Esophagus muscularis mucosa (tissue), 4 donors: ENCODE measurements at regions not wholly inside any gene's neighbourhood (a gene's known extent, or its start where the extent isn't known, plus 50 kb on each side); places are given as distances from the start of the nearest gene placed in this dataset.
A peak's percentile ranks its signal among the peaks of the same experiment; 100 is the strongest.
"Not testable (repeated sequence)": the region's sequence is repeated elsewhere in the genome, so short reads cannot be mapped to it uniquely, and the experiment has no call there.

Experiments used
- DNase-seq: peaks from one replicate; pipeline ENCODE4 v3.0.0-alpha.2; 2017; ENCODE audit errors: extremely low spot score
- H3K27ac ChIP-seq, 4 donors: fragments of 200-600 bp; sonication (generic); replicated peaks in 1 of 4; 1 replicate in 3 of 4; 2 replicates in 1 of 4; pipeline ENCODE4 v1.5.1; 2016 to 2019; ENCODE audit warnings: mild to moderate bottlenecking in 1 of 4
- H3K27me3 ChIP-seq, 4 donors: fragments of 200-600 bp; sonication (generic); one replicate each; pipeline versions ENCODE4 v1.5.1 to v1.6.0; 2016 to 2019
- H3K36me3 ChIP-seq, 4 donors: fragments of 200-600 bp; sonication (generic); one replicate each; pipeline ENCODE4 v1.5.1; 2016 to 2019
- H3K4me1 ChIP-seq, 4 donors: fragments of 200-600 bp; sonication (generic); one replicate each; pipeline ENCODE4 v1.5.1; 2016 to 2019
- H3K4me3 ChIP-seq, 4 donors: fragments of 200-600 bp; sonication (generic); 1 replicate in 2 of 4; 2 replicates in 2 of 4; pipeline ENCODE4 v1.5.1; 2016 to 2019; ENCODE audit warnings: mild to moderate bottlenecking in 4 of 4, moderate library complexity in 1 of 4
- H3K9me3 ChIP-seq, 4 donors: fragments of 200-600 bp; sonication (generic); 1 replicate in 3 of 4; 2 replicates in 1 of 4; pipeline ENCODE4 v1.5.1; 2016 to 2019
- EP300 ChIP-seq: sonication (generic); formaldehyde crosslinking; IDR thresholded peaks from one replicate; pipeline ENCODE4 v1.6.1; 2017; ENCODE audit warnings: antibody characterized with exemption
- POLR2A ChIP-seq: fragments of 450-650 bp; IDR thresholded peaks from one replicate; pipeline ENCODE4 v1.6.1; 2017; ENCODE audit warnings: antibody characterized with exemption, moderate library complexity, mild to moderate bottlenecking, low read depth
- POLR2AphosphoS5 ChIP-seq, 2 donors: sonication (generic); formaldehyde crosslinking; IDR thresholded peaks; one replicate each; pipeline ENCODE4 v1.6.1; 2017; ENCODE audit warnings: antibody characterized with exemption in 2 of 2
- WGBS: methylation state at CpG from one replicate; pipeline ENCODE4 v1.1.5; 2018; 5-methylcytosine and 5-hydroxymethylcytosine counted together
- intact Hi-C: fragments of 100-400 bp; cut with DNase I; formaldehyde crosslinking; loops from one replicate; pipeline ENCODE4 v1.15.1; 2023
- TF ChIP-seq, protein P1 (sequence below), 3 experiments: fragments of 200-600 bp in 2 of 3; fragments of 450-650 bp in 1 of 3; sonication (generic) in 2 of 3; IDR thresholded peaks; one replicate each; pipeline ENCODE4 v1.5.1; 2017 to 2019; ENCODE audit warnings: antibody characterized with exemption in 3 of 3, mild to moderate bottlenecking in 2 of 3, moderate library complexity in 1 of 3

DNA sequence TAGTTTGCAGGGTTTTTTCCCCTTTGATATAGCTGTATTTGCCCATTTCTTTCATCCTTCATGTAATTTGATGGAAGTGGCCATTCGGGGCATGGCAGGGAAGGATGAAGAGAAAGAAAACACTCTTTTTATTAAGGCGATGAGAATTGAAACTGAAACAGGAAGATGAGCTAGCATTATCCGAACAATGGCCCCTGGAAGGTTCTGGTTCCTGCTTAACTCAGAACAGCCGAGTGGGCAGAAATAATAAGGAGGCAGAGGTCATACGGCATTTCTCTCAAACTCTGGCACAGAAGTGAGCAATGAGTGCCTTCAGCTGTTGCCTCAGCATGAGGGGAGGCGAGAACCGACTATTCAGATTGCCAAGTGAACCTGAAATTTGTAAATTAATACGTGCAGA, 113.2 kb upstream of the MYO3A start:
- TF ChIP-seq POLR2AphosphoS5 (IDR thresholded peaks at IDR 0.05) = no peak
- no peak for TF ChIP-seq POLR2A
- no peak for TF ChIP-seq EP300
- TF ChIP-seq, protein P1, sequence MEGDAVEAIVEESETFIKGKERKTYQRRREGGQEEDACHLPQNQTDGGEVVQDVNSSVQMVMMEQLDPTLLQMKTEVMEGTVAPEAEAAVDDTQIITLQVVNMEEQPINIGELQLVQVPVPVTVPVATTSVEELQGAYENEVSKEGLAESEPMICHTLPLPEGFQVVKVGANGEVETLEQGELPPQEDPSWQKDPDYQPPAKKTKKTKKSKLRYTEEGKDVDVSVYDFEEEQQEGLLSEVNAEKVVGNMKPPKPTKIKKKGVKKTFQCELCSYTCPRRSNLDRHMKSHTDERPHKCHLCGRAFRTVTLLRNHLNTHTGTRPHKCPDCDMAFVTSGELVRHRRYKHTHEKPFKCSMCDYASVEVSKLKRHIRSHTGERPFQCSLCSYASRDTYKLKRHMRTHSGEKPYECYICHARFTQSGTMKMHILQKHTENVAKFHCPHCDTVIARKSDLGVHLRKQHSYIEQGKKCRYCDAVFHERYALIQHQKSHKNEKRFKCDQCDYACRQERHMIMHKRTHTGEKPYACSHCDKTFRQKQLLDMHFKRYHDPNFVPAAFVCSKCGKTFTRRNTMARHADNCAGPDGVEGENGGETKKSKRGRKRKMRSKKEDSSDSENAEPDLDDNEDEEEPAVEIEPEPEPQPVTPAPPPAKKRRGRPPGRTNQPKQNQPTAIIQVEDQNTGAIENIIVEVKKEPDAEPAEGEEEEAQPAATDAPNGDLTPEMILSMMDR (IDR thresholded peaks at IDR 0.05) = no peak
- DNase-seq = no peak
- 47% methylated on average over 8 of the region's 8 CpGs for WGBS
- Histone ChIP-seq H3K36me3 (no peaks in the 10 kb centered on the region), H3K27me3 (no peaks in the 10 kb centered on the region), H3K9me3 (no peaks in the 10 kb centered on the region), H3K27ac (no peak overlapping the region), H3K4me3 (peak overlapping the region in 1 of 4 donors; percentile 1), H3K4me1 (no peaks in the 10 kb centered on the region)
- intact Hi-C loops = no loop called here

GRCh38 chr10:25824050-25824449, 110.0 kb upstream of the MYO3A start:
- H3K27me3 ChIP-seq = no peaks in the 10 kb centered on the region
- H3K9me3 ChIP-seq = no peaks in the 10 kb centered on the region
- no peaks in the 10 kb centered on the region for H3K4me1 ChIP-seq
- intact Hi-C loops = no loop called here
- DNase-seq = no peak
- no peak overlapping the region for H3K4me3 ChIP-seq
- H3K27ac ChIP-seq = no peak overlapping the region
- TF ChIP-seq POLR2AphosphoS5 (IDR thresholded peaks at IDR 0.05) = no peak
- TF ChIP-seq POLR2A = no peak
- no peak for TF ChIP-seq EP300
- TF ChIP-seq, protein P1 (IDR thresholded peaks at IDR 0.05) = no peak
- H3K36me3 ChIP-seq = no peaks in the 10 kb centered on the region
- WGBS = 36% methylated on average over 4 of the region's 4 CpGs

- Histone ChIP-seq H3K36me3 (no peaks in the 10 kb centered on the region), H3K4me1 (no peaks in the 10 kb centered on the region), H3K27me3 (no peaks in the 10 kb centered on the region), H3K4me3 (no peak overlapping the region), H3K27ac (no peak overlapping the region), H3K9me3 (no peaks in the 10 kb centered on the region)
- TF ChIP-seq, protein P1 (IDR thresholded peaks at IDR 0.05) = no peak
- TF ChIP-seq POLR2A = no peak
- no peak for TF ChIP-seq EP300
- TF ChIP-seq POLR2AphosphoS5 (IDR thresholded peaks at IDR 0.05) = no peak
- 46% methylated on average over 4 of the region's 4 CpGs for WGBS
- intact Hi-C loops = no loop called here
- peak; percentile 57 for DNase-seq
These were observed 105.6 kb upstream of the MYO3A start for GRCh38 chr10:25828475-25828874.

DNA sequence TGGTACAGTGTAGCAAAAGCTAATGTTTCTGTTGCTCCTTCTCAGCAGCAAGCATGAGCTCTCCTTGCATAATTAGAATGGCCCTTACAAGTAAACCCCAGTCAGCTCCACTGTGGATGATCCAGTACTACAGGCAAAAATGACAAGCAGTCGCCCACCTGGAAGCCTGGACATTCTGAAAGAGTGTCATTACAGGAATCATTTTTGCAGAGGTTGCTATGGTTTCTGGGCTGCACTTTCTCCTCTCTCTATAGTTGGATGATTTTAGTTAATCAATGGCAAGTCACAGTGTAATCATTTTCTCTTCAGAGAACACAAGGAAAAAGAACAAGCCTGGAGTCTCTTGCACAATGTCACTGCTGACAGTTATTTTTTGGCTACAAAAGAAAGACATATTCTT, 102.9 kb upstream of the MYO3A start:
- WGBS = 67% methylated on average over 1 of the region's 1 CpG
- TF ChIP-seq EP300 = no peak
- no peak for TF ChIP-seq POLR2A
- no peak for TF ChIP-seq POLR2AphosphoS5 (IDR thresholded peaks at IDR 0.05)
- TF ChIP-seq, protein P1 (IDR thresholded peaks at IDR 0.05) = no peak

DNA sequence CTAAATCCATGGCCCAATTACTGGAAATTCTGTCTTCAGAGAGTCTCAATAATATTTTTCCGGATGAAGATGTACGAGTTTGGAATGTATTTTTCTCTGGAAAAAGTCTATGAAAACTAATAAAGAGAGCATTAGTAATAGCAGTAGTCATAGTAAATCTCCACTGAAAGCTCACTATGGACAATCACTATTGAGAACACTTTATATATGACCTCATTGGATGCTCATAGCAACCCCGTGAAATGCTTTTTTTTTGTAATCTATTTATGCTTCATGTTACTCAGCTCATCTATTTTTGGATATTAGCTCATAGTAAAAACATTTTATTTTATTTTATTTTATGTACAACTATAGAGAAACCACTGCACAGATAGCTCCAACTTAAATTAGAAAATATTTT, 94.3 kb upstream of the MYO3A start:
- no peak for DNase-seq
- no peaks in the 10 kb centered on the region for H3K27me3 ChIP-seq
- no peak overlapping the region for H3K4me3 ChIP-seq
- no peaks in the 10 kb centered on the region for H3K36me3 ChIP-seq
- WGBS = 69% methylated on average over 3 of the region's 3 CpGs
- no peak for TF ChIP-seq POLR2A
- no peak for TF ChIP-seq EP300
- TF ChIP-seq, protein P1 (IDR thresholded peaks at IDR 0.05) = no peak
- TF ChIP-seq POLR2AphosphoS5 (IDR thresholded peaks at IDR 0.05) = no peak
- intact Hi-C loops = no loop called here
- no peaks in the 10 kb centered on the region for H3K9me3 ChIP-seq
- no peak overlapping the region for H3K27ac ChIP-seq
- H3K4me1 ChIP-seq = no peaks in the 10 kb centered on the region

More for the DNA sequence above, 102.9 kb upstream of the MYO3A start:
- intact Hi-C loops = no loop called here
- Histone ChIP-seq H3K9me3 (no peaks in the 10 kb centered on the region), H3K27ac (no peak overlapping the region), H3K4me3 (no peak overlapping the region), H3K36me3 (no peaks in the 10 kb centered on the region), H3K27me3 (no peaks in the 10 kb centered on the region), H3K4me1 (no peaks in the 10 kb centered on the region)
- no peak for DNase-seq

- 96% methylated on average over 3 of the region's 3 CpGs for WGBS
- H3K9me3 ChIP-seq, H3K27ac ChIP-seq, H3K4me3 ChIP-seq, intact Hi-C loops, DNase-seq, H3K27me3 ChIP-seq, H3K4me1 ChIP-seq, H3K36me3 ChIP-seq: not testable (repeated sequence)
These were observed 93.2 kb upstream of the MYO3A start for GRCh38 chr10:25840875-25841274.
